ENCODE measurements at regions not wholly inside any gene's neighbourhood (a gene's known extent, or its start where the extent isn't known, plus 50 kb on each side); places are given as distances from the start of the nearest gene placed in this dataset.

DNA sequence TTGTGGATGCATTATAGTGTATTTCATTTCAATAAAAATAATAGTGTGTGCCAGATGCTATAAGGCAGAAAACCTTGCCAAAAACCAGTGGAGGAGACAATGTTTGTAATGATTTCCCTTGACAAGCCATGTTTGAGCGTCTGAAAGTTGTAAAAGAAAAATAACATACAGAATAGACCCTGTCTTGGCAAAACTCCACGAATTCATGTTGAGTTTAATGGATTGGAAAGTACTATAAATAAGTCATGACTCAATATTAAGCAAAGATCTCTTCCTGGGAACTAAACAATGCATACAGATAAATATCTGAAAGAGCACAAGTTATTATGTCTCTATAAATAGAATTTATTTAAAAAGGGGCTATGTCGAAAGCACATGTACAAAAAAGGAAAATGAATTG lies 543.5 kb downstream of the GABRG1 start:
- Histone ChIP-seq H3K9me3 (no peaks in the 10 kb centered on the region), H3K36me3 (no peaks in the 10 kb centered on the region), H3K4me3 (no peak overlapping the region), H3K27me3 (no peaks in the 10 kb centered on the region), H3K27ac (replicated peaks in 1 of 4) (no peak overlapping the region), H3K4me1 (no peaks in the 10 kb centered on the region)
- intact Hi-C loops (cut with DNase I), result no loop called here
- WGBS, result 22% methylated on average over 2 of the region's 3 CpGs
- no peak for DNase-seq (ENCODE audit: extremely low spot score)
- TF ChIP-seq EP300 (IDR thresholded peaks at IDR 0.05), result no peak
- TF ChIP-seq, protein P1, sequence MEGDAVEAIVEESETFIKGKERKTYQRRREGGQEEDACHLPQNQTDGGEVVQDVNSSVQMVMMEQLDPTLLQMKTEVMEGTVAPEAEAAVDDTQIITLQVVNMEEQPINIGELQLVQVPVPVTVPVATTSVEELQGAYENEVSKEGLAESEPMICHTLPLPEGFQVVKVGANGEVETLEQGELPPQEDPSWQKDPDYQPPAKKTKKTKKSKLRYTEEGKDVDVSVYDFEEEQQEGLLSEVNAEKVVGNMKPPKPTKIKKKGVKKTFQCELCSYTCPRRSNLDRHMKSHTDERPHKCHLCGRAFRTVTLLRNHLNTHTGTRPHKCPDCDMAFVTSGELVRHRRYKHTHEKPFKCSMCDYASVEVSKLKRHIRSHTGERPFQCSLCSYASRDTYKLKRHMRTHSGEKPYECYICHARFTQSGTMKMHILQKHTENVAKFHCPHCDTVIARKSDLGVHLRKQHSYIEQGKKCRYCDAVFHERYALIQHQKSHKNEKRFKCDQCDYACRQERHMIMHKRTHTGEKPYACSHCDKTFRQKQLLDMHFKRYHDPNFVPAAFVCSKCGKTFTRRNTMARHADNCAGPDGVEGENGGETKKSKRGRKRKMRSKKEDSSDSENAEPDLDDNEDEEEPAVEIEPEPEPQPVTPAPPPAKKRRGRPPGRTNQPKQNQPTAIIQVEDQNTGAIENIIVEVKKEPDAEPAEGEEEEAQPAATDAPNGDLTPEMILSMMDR (IDR thresholded peaks at IDR 0.05), result no peak
- TF ChIP-seq POLR2A (IDR thresholded peaks at IDR 0.05; ENCODE audit: low read depth), result no peak
- TF ChIP-seq POLR2AphosphoS5 (IDR thresholded peaks at IDR 0.05), result no peak

DNA sequence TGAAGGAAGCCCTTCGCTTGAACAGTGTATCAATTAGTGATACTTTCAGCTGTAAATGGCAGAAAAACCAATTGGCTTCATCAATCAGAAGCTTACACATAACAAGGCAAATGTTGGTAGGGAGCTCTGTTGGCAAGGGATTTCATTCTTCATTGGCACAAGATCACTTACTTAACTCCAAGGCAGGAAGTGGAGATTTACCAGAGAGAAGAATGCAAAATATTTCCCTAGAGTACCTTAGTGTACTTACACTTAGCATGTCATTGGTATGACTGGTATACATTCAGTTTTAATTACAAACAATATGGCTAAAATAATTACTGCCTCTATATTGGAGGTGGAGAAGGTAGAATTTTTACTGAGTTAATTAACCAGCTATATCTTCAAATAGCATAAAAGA lies 545.0 kb downstream of the GABRG1 start:
- TF ChIP-seq POLR2A (IDR thresholded peaks at IDR 0.05; ENCODE audit: low read depth) (no peak), EP300 (IDR thresholded peaks at IDR 0.05) (no peak), POLR2AphosphoS5 (IDR thresholded peaks at IDR 0.05) (no peak)
- TF ChIP-seq, protein P1 (IDR thresholded peaks at IDR 0.05), result no peak
- intact Hi-C loops (cut with DNase I), result no loop called here
- Histone ChIP-seq H3K4me1 (no peaks in the 10 kb centered on the region), H3K36me3 (no peaks in the 10 kb centered on the region), H3K27me3 (no peaks in the 10 kb centered on the region), H3K27ac (replicated peaks in 1 of 4) (no peak overlapping the region), H3K9me3 (no peaks in the 10 kb centered on the region), H3K4me3 (no peak overlapping the region)
- 93% methylated on average over 1 of the region's 1 CpG for WGBS
- DNase-seq (ENCODE audit: extremely low spot score), result no peak

DNA sequence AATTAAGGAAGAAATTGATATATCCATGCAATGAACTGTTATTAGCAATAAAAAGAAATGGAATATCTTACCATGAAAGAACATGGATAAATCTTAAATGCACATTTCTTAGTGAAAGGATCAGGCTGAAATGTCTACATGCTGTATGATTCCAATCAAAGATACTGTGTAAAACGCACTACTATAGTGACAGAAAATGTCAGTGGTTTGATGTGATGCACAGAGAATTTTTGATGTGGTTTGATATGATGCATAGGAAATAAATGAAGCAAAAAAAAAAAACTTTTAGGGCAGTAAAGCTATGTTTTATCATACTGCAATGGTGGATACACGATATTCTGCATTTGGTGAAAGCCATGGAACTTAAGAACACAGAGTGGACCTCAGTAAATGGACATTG lies 547.6 kb downstream of the GABRG1 start:
- Histone ChIP-seq H3K4me3 (no peak overlapping the region), H3K27me3 (no peaks in the 10 kb centered on the region), H3K36me3 (no peaks in the 10 kb centered on the region), H3K9me3 (no peaks in the 10 kb centered on the region), H3K4me1 (no peaks in the 10 kb centered on the region), H3K27ac (replicated peaks in 1 of 4) (no peak overlapping the region)
- TF ChIP-seq, protein P1 (IDR thresholded peaks at IDR 0.05), result no peak
- TF ChIP-seq POLR2A (IDR thresholded peaks at IDR 0.05; ENCODE audit: low read depth) (no peak), POLR2AphosphoS5 (IDR thresholded peaks at IDR 0.05) (no peak), EP300 (IDR thresholded peaks at IDR 0.05) (no peak)
- intact Hi-C loops (cut with DNase I), result no loop called here
- DNase-seq (ENCODE audit: extremely low spot score), result no peak
- WGBS, result 83% methylated on average over 2 of the region's 2 CpGs

DNA sequence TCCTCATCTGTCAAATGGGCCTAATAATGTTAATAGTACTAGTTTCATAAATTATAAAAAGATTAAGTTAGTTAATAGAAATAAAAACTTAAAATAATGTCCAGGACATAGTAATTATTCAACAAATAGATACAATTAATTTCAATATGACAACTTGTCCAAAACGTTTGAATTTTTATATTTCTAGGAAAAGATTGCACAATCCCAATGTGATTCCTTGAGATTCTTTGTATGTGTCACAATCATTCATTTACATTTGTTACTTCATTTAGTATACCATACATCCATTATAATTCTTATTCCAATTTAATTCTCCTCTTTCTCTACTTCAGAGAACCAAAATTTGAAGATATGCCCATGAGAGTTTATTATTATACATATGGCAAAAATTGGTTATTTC lies 554.2 kb downstream of the GABRG1 start:
- Histone ChIP-seq H3K4me1 (no peaks in the 10 kb centered on the region), H3K4me3 (no peak overlapping the region), H3K27me3 (no peaks in the 10 kb centered on the region), H3K9me3 (no peaks in the 10 kb centered on the region), H3K36me3 (no peaks in the 10 kb centered on the region), H3K27ac (replicated peaks in 1 of 4) (no peak overlapping the region)
- DNase-seq (ENCODE audit: extremely low spot score), result no peak
- intact Hi-C loops (cut with DNase I), result no loop called here
- TF ChIP-seq, protein P1 (IDR thresholded peaks at IDR 0.05), result no peak
- TF ChIP-seq POLR2AphosphoS5 (IDR thresholded peaks at IDR 0.05) (no peak), POLR2A (IDR thresholded peaks at IDR 0.05; ENCODE audit: low read depth) (no peak), EP300 (IDR thresholded peaks at IDR 0.05) (no peak)
- WGBS, result 75% methylated on average over 1 of the region's 1 CpG

DNA sequence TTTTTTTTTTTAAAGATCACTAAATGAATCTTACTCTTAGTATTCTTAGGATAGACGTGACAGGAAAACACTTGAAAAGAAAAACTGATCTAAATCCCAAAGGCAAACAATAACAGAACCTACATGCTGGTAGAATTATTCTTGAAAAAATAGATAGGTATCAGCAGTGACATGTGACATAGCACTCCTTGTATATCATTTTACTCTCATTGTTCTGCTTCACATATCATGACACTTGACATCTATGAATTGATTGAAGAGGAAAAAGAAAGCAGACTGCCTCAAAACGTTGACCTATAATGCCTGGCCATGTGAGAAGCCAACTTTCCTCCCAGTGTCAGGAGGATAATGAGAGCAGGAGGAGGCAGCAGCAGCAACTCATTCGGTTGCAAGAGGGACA lies 555.2 kb downstream of the GABRG1 start:
- Histone ChIP-seq H3K9me3 (no peaks in the 10 kb centered on the region), H3K4me3 (no peak overlapping the region), H3K27me3 (no peaks in the 10 kb centered on the region), H3K27ac (replicated peaks in 1 of 4) (no peak overlapping the region), H3K36me3 (no peaks in the 10 kb centered on the region), H3K4me1 (no peaks in the 10 kb centered on the region)
- TF ChIP-seq, protein P1 (IDR thresholded peaks at IDR 0.05), result no peak
- TF ChIP-seq POLR2A (IDR thresholded peaks at IDR 0.05; ENCODE audit: low read depth) (no peak), POLR2AphosphoS5 (IDR thresholded peaks at IDR 0.05) (no peak), EP300 (IDR thresholded peaks at IDR 0.05) (no peak)
- intact Hi-C loops (cut with DNase I), result no loop called here
- DNase-seq (ENCODE audit: extremely low spot score), result no peak
- WGBS, result 51% methylated on average over 3 of the region's 3 CpGs
